Stimulated activated CD8-positive, alpha-beta memory T cell treated with anti-CD3 and anti-CD28 coated beads, Interleukin-2, amount 100 ng/mL, for 48 hours (primary cell): ENCODE measurements at regions not wholly inside any gene's neighbourhood (a gene's known extent, or its start where the extent isn't known, plus 50 kb on each side); places are given as distances from the start of the nearest gene placed in this dataset.

Experiments used
- DNase-seq, 2 donors: peaks; one replicate each; pipeline ENCODE4 v3.0.0-alpha.2; 2020; ENCODE audit warnings: low read depth in 2 of 2

- DNase-seq = no peak
Measured at GRCh38 chr2:509888-510287, 167.3 kb downstream of the TMEM18 start.

- DNase-seq = no peak
Measured at GRCh38 chr2:508121-508520, 169.1 kb downstream of the TMEM18 start.

GRCh38 chr2:506866-507265 is 170.3 kb downstream of the TMEM18 start:
- DNase-seq = no peak

GRCh38 chr2:506451-506850 is 170.8 kb downstream of the TMEM18 start:
- no peak for DNase-seq

- no peak for DNase-seq
Measured at GRCh38 chr2:505941-506340, 171.3 kb downstream of the TMEM18 start.

- DNase-seq = no peak
Measured at GRCh38 chr2:503288-503999, 173.8 kb downstream of the TMEM18 start.

- DNase-seq = no peak
Measured at GRCh38 chr2:502831-503230, 174.4 kb downstream of the TMEM18 start.

GRCh38 chr2:501667-502066 is 175.5 kb downstream of the TMEM18 start:
- no peak for DNase-seq

- DNase-seq = no peak
Measured at GRCh38 chr2:501130-501529, 176.1 kb downstream of the TMEM18 start.

- no peak for DNase-seq
Measured at GRCh38 chr2:499726-500125, 177.5 kb downstream of the TMEM18 start.

- no peak for DNase-seq
Measured at GRCh38 chr2:498493-499178, 178.6 kb downstream of the TMEM18 start.

- DNase-seq = no peak
Measured at GRCh38 chr2:497770-498492, 179.3 kb downstream of the TMEM18 start.

GRCh38 chr2:496729-497128 is 180.5 kb downstream of the TMEM18 start:
- no peak for DNase-seq

GRCh38 chr2:495745-496275 is 181.4 kb downstream of the TMEM18 start:
- DNase-seq = no peak

- DNase-seq = no peak
Measured at GRCh38 chr2:494853-495252, 182.4 kb downstream of the TMEM18 start.

- DNase-seq = no peak
Measured at GRCh38 chr2:493228-493627, 184.0 kb downstream of the TMEM18 start.

- DNase-seq = no peak
Measured at GRCh38 chr2:492178-492577, 185.0 kb downstream of the TMEM18 start.

GRCh38 chr2:489838-490237 is 187.4 kb downstream of the TMEM18 start:
- DNase-seq = no peak

- DNase-seq = no peak
Measured at GRCh38 chr2:489084-489483, 188.1 kb downstream of the TMEM18 start.

- no peak for DNase-seq
Measured at GRCh38 chr2:487186-488079, 189.8 kb downstream of the TMEM18 start.

GRCh38 chr2:486371-486770 is 190.8 kb downstream of the TMEM18 start:
- DNase-seq = no peak

- no peak for DNase-seq
Measured at GRCh38 chr2:481388-481787, 193.5 kb upstream of the ALKAL2 start.
